ENCODE measurements at regions not wholly inside any gene's neighbourhood (a gene's known extent, or its start where the extent isn't known, plus 50 kb on each side); places are given as distances from the start of the nearest gene placed in this dataset.

DNA sequence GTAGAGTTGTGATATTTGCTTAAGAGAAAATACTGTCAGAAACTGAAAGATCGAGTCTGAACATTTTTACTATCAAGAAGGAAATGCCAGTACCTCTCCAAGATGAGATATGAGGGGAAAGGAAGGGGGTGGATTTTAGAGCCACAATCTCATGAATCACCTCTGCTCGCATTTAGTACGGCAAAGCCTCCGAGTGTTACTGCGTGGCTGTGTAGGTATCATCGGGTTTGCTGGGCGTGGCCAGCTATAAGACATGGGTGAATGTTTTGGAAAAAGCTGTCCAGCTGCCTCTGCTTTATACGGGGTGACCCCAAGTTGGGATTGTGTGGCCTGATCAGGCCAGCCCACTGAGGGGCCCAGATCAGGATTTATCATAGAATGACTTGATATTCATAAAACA is 826.4 kb downstream of the SOCS6 start:
- no peak for ATAC-seq
- TF ChIP-seq SP1 (CRISPR knock-in tag; conservative IDR thresholded peaks at IDR 0.05) (no peak), JAZF1 (CRISPR knock-in tag; IDR thresholded peaks at IDR 0.05) (no peak), TEAD4 (CRISPR knock-in tag; IDR thresholded peaks at IDR 0.05) (no peak), PRRX2 (CRISPR knock-in tag; IDR thresholded peaks at IDR 0.05) (no peak), JUN (CRISPR knock-in tag; IDR thresholded peaks at IDR 0.05) (no peak), ZNF317 (CRISPR knock-in tag; IDR thresholded peaks at IDR 0.05; ENCODE audit: borderline replicate concordance, low read depth) (no peak), SOX15 (CRISPR knock-in tag; IDR thresholded peaks at IDR 0.05) (no peak), ZBTB21 (CRISPR knock-in tag; IDR thresholded peaks at IDR 0.05; ENCODE audit: borderline replicate concordance) (no peak)
- TF ChIP-seq, protein P1, sequence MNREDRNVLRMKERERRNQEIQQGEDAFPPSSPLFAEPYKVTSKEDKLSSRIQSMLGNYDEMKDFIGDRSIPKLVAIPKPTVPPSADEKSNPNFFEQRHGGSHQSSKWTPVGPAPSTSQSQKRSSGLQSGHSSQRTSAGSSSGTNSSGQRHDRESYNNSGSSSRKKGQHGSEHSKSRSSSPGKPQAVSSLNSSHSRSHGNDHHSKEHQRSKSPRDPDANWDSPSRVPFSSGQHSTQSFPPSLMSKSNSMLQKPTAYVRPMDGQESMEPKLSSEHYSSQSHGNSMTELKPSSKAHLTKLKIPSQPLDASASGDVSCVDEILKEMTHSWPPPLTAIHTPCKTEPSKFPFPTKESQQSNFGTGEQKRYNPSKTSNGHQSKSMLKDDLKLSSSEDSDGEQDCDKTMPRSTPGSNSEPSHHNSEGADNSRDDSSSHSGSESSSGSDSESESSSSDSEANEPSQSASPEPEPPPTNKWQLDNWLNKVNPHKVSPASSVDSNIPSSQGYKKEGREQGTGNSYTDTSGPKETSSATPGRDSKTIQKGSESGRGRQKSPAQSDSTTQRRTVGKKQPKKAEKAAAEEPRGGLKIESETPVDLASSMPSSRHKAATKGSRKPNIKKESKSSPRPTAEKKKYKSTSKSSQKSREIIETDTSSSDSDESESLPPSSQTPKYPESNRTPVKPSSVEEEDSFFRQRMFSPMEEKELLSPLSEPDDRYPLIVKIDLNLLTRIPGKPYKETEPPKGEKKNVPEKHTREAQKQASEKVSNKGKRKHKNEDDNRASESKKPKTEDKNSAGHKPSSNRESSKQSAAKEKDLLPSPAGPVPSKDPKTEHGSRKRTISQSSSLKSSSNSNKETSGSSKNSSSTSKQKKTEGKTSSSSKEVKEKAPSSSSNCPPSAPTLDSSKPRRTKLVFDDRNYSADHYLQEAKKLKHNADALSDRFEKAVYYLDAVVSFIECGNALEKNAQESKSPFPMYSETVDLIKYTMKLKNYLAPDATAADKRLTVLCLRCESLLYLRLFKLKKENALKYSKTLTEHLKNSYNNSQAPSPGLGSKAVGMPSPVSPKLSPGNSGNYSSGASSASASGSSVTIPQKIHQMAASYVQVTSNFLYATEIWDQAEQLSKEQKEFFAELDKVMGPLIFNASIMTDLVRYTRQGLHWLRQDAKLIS (CRISPR knock-in tag; IDR thresholded peaks at IDR 0.05; ENCODE audit: borderline replicate concordance): no peak
- TF ChIP-seq, protein P2, sequence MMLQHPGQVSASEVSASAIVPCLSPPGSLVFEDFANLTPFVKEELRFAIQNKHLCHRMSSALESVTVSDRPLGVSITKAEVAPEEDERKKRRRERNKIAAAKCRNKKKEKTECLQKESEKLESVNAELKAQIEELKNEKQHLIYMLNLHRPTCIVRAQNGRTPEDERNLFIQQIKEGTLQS (CRISPR knock-in tag; conservative IDR thresholded peaks at IDR 0.05): no peak
- TF ChIP-seq, protein P3, sequence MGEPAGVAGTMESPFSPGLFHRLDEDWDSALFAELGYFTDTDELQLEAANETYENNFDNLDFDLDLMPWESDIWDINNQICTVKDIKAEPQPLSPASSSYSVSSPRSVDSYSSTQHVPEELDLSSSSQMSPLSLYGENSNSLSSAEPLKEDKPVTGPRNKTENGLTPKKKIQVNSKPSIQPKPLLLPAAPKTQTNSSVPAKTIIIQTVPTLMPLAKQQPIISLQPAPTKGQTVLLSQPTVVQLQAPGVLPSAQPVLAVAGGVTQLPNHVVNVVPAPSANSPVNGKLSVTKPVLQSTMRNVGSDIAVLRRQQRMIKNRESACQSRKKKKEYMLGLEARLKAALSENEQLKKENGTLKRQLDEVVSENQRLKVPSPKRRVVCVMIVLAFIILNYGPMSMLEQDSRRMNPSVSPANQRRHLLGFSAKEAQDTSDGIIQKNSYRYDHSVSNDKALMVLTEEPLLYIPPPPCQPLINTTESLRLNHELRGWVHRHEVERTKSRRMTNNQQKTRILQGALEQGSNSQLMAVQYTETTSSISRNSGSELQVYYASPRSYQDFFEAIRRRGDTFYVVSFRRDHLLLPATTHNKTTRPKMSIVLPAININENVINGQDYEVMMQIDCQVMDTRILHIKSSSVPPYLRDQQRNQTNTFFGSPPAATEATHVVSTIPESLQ (CRISPR knock-in tag; IDR thresholded peaks at IDR 0.05): no peak
- TF ChIP-seq, protein P4, sequence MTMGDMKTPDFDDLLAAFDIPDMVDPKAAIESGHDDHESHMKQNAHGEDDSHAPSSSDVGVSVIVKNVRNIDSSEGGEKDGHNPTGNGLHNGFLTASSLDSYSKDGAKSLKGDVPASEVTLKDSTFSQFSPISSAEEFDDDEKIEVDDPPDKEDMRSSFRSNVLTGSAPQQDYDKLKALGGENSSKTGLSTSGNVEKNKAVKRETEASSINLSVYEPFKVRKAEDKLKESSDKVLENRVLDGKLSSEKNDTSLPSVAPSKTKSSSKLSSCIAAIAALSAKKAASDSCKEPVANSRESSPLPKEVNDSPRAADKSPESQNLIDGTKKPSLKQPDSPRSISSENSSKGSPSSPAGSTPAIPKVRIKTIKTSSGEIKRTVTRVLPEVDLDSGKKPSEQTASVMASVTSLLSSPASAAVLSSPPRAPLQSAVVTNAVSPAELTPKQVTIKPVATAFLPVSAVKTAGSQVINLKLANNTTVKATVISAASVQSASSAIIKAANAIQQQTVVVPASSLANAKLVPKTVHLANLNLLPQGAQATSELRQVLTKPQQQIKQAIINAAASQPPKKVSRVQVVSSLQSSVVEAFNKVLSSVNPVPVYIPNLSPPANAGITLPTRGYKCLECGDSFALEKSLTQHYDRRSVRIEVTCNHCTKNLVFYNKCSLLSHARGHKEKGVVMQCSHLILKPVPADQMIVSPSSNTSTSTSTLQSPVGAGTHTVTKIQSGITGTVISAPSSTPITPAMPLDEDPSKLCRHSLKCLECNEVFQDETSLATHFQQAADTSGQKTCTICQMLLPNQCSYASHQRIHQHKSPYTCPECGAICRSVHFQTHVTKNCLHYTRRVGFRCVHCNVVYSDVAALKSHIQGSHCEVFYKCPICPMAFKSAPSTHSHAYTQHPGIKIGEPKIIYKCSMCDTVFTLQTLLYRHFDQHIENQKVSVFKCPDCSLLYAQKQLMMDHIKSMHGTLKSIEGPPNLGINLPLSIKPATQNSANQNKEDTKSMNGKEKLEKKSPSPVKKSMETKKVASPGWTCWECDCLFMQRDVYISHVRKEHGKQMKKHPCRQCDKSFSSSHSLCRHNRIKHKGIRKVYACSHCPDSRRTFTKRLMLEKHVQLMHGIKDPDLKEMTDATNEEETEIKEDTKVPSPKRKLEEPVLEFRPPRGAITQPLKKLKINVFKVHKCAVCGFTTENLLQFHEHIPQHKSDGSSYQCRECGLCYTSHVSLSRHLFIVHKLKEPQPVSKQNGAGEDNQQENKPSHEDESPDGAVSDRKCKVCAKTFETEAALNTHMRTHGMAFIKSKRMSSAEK (CRISPR knock-in tag; IDR thresholded peaks at IDR 0.05; ENCODE audit: borderline replicate concordance): no peak
- H3K27ac Mint-ChIP-seq: no peak overlapping the region
- peaks cover 3% of the 10 kb centered on the region for H3K27me3 Mint-ChIP-seq (ENCODE audit: low read depth)
- H3K9me3 Mint-ChIP-seq: peaks cover 73% of the 10 kb centered on the region
- H3K36me3 Mint-ChIP-seq: peaks cover 57% of the 10 kb centered on the region
- DNase-seq (ENCODE audit: low spot score): no peak
- H3K4me1 Mint-ChIP-seq: no peaks in the 10 kb centered on the region
- no peak overlapping the region for H3K4me3 Mint-ChIP-seq
- ChIA-PET CTCF (no interaction called here), POLR2A (no interaction called here)

DNA sequence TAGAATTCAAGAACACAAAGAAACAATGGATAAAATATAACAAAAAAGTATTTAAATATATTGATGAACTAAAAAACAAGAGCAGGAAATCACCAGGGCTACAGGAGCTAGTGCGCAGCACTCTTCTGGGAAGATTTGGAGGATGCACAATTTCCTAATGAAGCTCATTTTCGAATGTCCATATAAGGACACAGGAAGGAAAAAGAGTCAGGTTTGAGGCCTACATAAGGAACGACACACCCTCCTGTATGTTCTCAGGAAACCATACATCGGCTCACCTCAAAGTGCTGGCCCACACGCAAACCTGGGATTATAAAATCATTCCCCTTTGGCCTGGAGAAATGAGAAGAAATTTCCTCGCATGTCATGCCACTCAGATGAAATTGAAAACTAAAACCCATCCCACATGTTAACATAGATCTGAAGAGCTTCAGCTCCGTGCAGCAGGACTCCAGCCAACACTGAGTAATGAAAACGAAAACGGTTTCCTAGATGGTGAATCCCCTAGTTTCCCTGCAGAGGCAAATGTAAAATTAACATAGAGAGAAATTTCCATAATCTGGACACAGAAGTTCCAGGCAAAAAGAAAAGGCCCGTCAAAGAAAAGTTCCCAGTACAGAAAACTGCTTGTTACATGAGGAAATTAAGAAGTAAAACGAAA is 825.8 kb downstream of the SOCS6 start:
- Mint-ChIP-seq H3K36me3 (peaks cover 58% of the 10 kb centered on the region), H3K4me1 (no peaks in the 10 kb centered on the region), H3K27ac (no peak overlapping the region), H3K9me3 (peaks cover 72% of the 10 kb centered on the region), H3K4me3 (no peak overlapping the region), H3K27me3 (ENCODE audit: low read depth) (peaks cover 3% of the 10 kb centered on the region)
- ATAC-seq (no peak), DNase-seq (ENCODE audit: low spot score) (no peak)
- ChIA-PET CTCF (no interaction called here), POLR2A (no interaction called here)
- TF ChIP-seq, protein P5, sequence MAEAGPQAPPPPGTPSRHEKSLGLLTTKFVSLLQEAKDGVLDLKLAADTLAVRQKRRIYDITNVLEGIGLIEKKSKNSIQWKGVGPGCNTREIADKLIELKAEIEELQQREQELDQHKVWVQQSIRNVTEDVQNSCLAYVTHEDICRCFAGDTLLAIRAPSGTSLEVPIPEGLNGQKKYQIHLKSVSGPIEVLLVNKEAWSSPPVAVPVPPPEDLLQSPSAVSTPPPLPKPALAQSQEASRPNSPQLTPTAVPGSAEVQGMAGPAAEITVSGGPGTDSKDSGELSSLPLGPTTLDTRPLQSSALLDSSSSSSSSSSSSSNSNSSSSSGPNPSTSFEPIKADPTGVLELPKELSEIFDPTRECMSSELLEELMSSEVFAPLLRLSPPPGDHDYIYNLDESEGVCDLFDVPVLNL (CRISPR knock-in tag; IDR thresholded peaks at IDR 0.05; ENCODE audit: borderline replicate concordance, low read depth): no peak
- no peak for TF ChIP-seq GRHL2 (CRISPR knock-in tag; IDR thresholded peaks at IDR 0.05; ENCODE audit: insufficient replicate concordance, severe bottlenecking)
- no peak for TF ChIP-seq HMGA2 (CRISPR knock-in tag; IDR thresholded peaks at IDR 0.05)
